Stimulated activated CD8-positive, alpha-beta memory T cell treated with anti-CD3 and anti-CD28 coated beads, Interleukin-2, amount 100 ng/mL, for 1 hour (primary cell): ENCODE measurements at regions not wholly inside any gene's neighbourhood (a gene's known extent, or its start where the extent isn't known, plus 50 kb on each side); places are given as distances from the start of the nearest gene placed in this dataset.
"Not testable (repeated sequence)": the region's sequence is repeated elsewhere in the genome, so short reads cannot be mapped to it uniquely, and the experiment has no call there.

ENCODE experiments used
- DNase-seq, 2 donors: peaks; one replicate each; pipeline ENCODE4 v3.0.0-alpha.2; 2020; ENCODE audit warnings: low read depth in 2 of 2

GRCh38 chr2:6111781-6112261 lies 419.6 kb downstream of the SOX11 start:
- no peak for DNase-seq

- DNase-seq, result no peak
These were observed 421.6 kb downstream of the SOX11 start for GRCh38 chr2:6113786-6114185.

- DNase-seq, result no peak
These were observed 435.5 kb downstream of the SOX11 start for GRCh38 chr2:6127718-6128117.

GRCh38 chr2:6139142-6139541 lies 447.0 kb downstream of the SOX11 start:
- DNase-seq, result no peak

GRCh38 chr2:6139916-6140315 lies 447.7 kb downstream of the SOX11 start:
- DNase-seq, result no peak

DNA sequence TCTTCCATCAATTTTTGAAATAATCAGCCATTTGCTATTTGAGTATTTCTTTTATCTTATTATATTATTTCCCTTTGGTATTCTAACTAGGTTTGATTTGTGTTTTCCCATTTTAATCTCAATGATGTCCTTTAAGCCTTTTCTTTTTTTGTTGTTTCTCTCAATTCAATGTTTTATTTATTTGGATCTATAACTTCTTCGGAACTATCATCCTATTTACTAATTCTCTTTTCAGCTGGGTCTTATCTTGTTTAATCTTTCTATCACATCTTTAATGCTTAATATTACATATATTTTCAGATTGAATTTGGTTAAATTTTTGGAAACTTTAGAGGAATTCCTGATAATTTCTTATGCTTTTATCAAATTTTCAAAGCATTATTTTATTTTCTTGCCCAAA lies 448.3 kb downstream of the SOX11 start:
- no peak for DNase-seq

DNA sequence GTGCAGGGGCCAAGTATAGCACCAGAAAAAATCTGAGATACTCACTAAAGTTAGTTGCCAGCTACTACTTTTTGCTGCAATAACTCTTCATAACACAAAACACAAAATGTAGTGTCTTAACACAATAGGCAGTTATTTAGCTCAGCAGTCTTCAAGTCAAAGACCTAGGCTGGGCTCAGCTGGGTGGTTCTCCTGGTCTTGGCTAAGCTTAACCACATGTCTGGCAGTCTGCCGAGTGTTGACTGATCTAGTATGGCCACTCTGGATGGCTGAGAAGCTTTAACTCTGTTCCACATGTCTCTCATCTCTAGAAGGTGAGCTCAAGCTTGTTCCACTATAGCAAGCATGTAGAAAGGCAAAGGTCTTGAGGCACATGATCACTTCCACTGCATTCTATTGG lies 451.6 kb downstream of the SOX11 start:
- DNase-seq, result no peak

DNA sequence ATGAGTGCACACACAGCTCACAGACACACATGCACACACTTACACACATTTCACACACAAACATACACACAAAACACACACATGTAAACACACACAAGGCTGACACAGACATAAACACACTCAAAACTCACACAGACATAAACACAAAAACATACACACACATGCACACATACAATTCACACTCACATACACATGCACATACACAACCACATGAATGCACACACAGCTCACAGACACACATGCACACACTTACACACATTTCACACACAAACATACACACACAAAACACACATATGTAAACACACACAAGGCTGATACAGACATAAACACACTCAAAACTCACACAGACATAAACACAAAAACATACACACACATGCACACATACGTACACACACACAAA lies 455.0 kb downstream of the SOX11 start:
- not testable (repeated sequence) for DNase-seq

GRCh38 chr2:6148882-6149281 lies 456.7 kb downstream of the SOX11 start:
- no peak for DNase-seq

- no peak for DNase-seq
These were observed 467.4 kb downstream of the SOX11 start for GRCh38 chr2:6159606-6160005.

- DNase-seq, result no peak
These were observed 471.7 kb downstream of the SOX11 start for GRCh38 chr2:6163932-6164331.

GRCh38 chr2:6164986-6165747 lies 473.0 kb downstream of the SOX11 start:
- no peak for DNase-seq

DNA sequence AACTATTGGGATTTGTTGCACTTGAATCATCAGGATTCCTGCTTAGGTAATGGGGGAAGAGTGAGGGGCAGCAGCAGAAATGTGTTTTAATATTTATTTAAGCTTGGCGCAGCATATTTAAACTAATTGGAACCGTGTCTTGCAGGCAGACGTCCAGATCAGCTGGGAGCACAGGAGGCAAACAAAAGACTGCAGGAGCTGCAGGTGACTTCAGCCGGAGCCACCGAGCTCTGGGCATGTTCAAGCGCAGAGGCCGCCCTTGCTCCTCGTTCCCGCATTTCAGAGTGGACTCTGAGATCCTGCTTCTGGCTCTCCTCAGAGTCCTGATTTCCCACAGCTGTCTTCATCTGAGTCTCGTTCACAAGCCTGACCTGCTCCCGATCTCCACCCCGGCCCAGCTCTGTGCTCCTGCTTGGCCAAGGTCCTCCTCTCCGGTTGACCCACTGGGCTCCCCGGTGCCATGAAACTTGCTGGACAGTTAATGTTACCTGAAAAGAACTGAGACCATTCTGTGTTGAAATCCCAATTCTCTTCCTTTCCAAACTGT lies 475.5 kb downstream of the SOX11 start:
- no peak for DNase-seq

- no peak for DNase-seq
These were observed 476.3 kb downstream of the SOX11 start for GRCh38 chr2:6168485-6168884.

DNA sequence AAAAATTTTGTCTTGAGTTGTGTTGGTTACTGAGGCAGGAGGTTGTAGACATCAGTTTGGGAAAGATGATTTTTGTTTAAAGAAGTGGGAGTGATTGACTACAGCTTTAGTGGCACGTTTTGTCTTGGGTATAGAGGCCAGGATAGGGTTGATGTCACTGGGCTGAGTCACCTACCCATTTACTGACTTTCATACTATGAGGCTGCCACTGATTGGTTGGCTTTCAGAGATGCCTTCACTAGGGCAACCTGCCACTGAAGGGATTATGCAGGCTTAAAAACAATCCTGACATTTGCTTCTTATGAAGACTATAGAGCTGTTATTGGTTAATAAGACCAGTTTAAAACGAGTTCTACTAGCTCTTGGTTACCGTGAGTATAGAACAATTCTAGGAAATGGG lies 479.1 kb downstream of the SOX11 start:
- DNase-seq, result no peak

- no peak for DNase-seq
These were observed 485.6 kb downstream of the SOX11 start for GRCh38 chr2:6177811-6178210.

- DNase-seq, result no peak
These were observed 489.3 kb downstream of the SOX11 start for GRCh38 chr2:6181525-6181924.

GRCh38 chr2:6181926-6182325 lies 489.7 kb downstream of the SOX11 start:
- DNase-seq, result no peak

GRCh38 chr2:6183226-6183625 lies 491.0 kb downstream of the SOX11 start:
- DNase-seq, result no peak

- DNase-seq, result no peak
These were observed 492.5 kb downstream of the SOX11 start for GRCh38 chr2:6184532-6185292.

- DNase-seq, result no peak
These were observed 494.4 kb downstream of the SOX11 start for GRCh38 chr2:6186332-6187151.

DNA sequence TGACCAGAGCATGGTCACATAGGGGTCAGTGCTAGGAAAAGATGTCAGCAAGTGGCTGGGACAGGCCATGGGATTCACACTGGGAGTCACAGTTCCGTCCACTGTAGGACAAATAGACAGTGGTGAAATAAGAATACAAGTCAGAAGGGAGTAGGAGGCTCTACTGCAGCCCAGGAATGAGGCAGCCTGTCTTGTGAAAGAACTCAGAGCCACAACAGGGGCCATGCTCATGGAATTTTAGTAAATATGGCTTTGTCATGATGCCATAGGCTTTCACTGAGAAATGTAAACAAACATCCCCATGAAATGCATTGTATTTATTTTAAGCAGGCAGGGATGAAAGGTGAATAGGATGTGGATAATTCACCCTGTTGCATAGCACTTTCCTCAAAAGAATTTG lies 504.3 kb downstream of the SOX11 start:
- no peak for DNase-seq
